Keratinocyte (primary cell): ENCODE measurements at regions not wholly inside any gene's neighbourhood (a gene's known extent, or its start where the extent isn't known, plus 50 kb on each side); places are given as distances from the start of the nearest gene placed in this dataset.

ENCODE experiments used
- CTCF ChIP-seq, 3 experiments: IDR thresholded peaks in 1 of 3; conservative IDR thresholded peaks in 1 of 3; optimal IDR thresholded peaks in 1 of 3; 2 replicates in 2 of 3; 3 replicates in 1 of 3; pipeline versions ENCODE3 to v1.5.1; 2011; ENCODE audit warnings: low read length in 3 of 3, mild to moderate bottlenecking in 3 of 3, moderate library complexity in 2 of 3, control low read depth in 1 of 3, inconsistent platforms in 1 of 3; ENCODE audit not compliant: insufficient read depth in 2 of 3; ENCODE audit errors: extremely low read depth in 1 of 3
- EZH2 ChIP-seq: IDR thresholded peaks from one replicate; pipeline ENCODE4 v1.6.1; 2012; ENCODE audit warnings: inconsistent platforms, mild to moderate bottlenecking, low read length, moderate library complexity

GRCh38 chr1:78358165-78358564 is 132.6 kb upstream of the PTGFR start:
- TF ChIP-seq CTCF (optimal IDR thresholded peaks at IDR 0.05 in 1 of 3, IDR thresholded peaks at IDR 0.05 in 1 of 3, conservative IDR thresholded peaks at IDR 0.05 in 1 of 3; ENCODE audit: extremely low read depth in 1 of 3, insufficient read depth in 2 of 3, low read length in 3 of 3) (no peak), EZH2 (no peak)
